NB4 (cell line): ENCODE measurements at regions not wholly inside any gene's neighbourhood (a gene's known extent, or its start where the extent isn't known, plus 50 kb on each side); places are given as distances from the start of the nearest gene placed in this dataset.

ENCODE experiments used
- MYC ChIP-seq: IDR thresholded peaks from 2 replicates; pipeline ENCODE4 v1.6.1; 2011; ENCODE audit warnings: low read depth, low read length
- POLR2A ChIP-seq: IDR thresholded peaks from 2 replicates; pipeline ENCODE4 v1.6.1; 2011; ENCODE audit warnings: mild to moderate bottlenecking; ENCODE audit not compliant: insufficient read length; ENCODE audit errors: extremely low read depth
- TF ChIP-seq, protein P1 (sequence below): IDR thresholded peaks from one replicate; pipeline ENCODE4 v1.5.1; 2012; ENCODE audit warnings: low read depth, low read length
- TF ChIP-seq, protein P2 (sequence below): IDR thresholded peaks from 2 replicates; pipeline ENCODE4 v1.6.1; 2011; ENCODE audit warnings: low read depth, low read length

DNA sequence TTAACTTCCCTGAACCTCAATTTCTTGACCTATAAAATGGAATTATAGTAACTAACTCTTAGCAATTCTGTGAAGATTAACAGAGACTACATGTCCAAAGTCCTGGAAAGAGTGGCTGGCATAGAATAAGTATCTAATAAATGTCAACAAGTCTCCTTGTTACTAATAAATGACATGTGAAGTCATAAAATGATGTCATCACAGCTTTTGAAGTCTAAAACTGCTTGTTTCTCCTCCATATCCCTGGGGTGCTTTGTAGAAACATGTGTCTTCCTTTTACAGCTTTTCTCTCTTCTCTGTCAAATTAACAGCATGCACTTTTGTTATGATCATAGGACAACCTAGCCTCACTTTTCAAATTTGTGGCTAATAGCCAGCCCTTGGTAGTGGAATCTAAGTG is 510.2 kb downstream of the NTRK3 start:
- TF ChIP-seq, protein P1, sequence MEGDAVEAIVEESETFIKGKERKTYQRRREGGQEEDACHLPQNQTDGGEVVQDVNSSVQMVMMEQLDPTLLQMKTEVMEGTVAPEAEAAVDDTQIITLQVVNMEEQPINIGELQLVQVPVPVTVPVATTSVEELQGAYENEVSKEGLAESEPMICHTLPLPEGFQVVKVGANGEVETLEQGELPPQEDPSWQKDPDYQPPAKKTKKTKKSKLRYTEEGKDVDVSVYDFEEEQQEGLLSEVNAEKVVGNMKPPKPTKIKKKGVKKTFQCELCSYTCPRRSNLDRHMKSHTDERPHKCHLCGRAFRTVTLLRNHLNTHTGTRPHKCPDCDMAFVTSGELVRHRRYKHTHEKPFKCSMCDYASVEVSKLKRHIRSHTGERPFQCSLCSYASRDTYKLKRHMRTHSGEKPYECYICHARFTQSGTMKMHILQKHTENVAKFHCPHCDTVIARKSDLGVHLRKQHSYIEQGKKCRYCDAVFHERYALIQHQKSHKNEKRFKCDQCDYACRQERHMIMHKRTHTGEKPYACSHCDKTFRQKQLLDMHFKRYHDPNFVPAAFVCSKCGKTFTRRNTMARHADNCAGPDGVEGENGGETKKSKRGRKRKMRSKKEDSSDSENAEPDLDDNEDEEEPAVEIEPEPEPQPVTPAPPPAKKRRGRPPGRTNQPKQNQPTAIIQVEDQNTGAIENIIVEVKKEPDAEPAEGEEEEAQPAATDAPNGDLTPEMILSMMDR: no peak
- TF ChIP-seq POLR2A (no peak), MYC (no peak)
- TF ChIP-seq, protein P2, sequence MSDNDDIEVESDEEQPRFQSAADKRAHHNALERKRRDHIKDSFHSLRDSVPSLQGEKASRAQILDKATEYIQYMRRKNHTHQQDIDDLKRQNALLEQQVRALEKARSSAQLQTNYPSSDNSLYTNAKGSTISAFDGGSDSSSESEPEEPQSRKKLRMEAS: no peak
